H1 (cell line): ENCODE measurements at regions not wholly inside any gene's neighbourhood (a gene's known extent, or its start where the extent isn't known, plus 50 kb on each side); places are given as distances from the start of the nearest gene placed in this dataset.

Experiments
- CTCF ChIA-PET: fragments of 300-600 bp; sonication (Branson Sonifier 250); formaldehyde crosslinking; loops from one replicate; lab custom pipeline; 2021; ENCODE audit not compliant: partially characterized antibody; lab: Charles Lee
- POLR2A ChIA-PET: fragments of 300-600 bp; sonication (Branson Sonifier 250); formaldehyde crosslinking; loops from one replicate; lab custom pipeline; 2021; ENCODE audit warnings: inconsistent platforms; ENCODE audit not compliant: partially characterized antibody; lab: Charles Lee
- DNase-seq, 2 experiments: peaks; one replicate each; pipeline versions ENCODE4 v3.0.0 to v3.0.0-alpha.2; 2010 to 2022; ENCODE audit warnings: low spot score in 2 of 2, low read depth in 1 of 2, mixed read lengths in 1 of 2
- FAIRE-seq: peaks from 2 replicates; lab custom pipeline; 2011; peaks lifted over from hg19 to GRCh38; lab: Jason Lieb, UNC
- H2AFZ ChIP-seq: 2 replicates; pipeline ENCODE4 v1.8.1; 2012; ENCODE audit warnings: low read length, inconsistent platforms
- H2AK5ac ChIP-seq: 2 replicates; pipeline ENCODE4 v1.6.1; 2013; ENCODE audit warnings: low read depth, low read length
- H2BK120ac ChIP-seq: replicated peaks from 2 replicates; pipeline ENCODE3; 2013; ENCODE audit warnings: low read depth, low read length, inconsistent platforms
- H2BK12ac ChIP-seq: 2 replicates; pipeline ENCODE4 v1.6.1; 2013; ENCODE audit warnings: low read depth, low read length
- H2BK15ac ChIP-seq: 2 replicates; pipeline ENCODE4 v1.6.1; 2013; ENCODE audit warnings: low read length
- H2BK20ac ChIP-seq: 2 replicates; pipeline ENCODE4 v1.6.1; 2013; ENCODE audit warnings: low read length
- H2BK5ac ChIP-seq: 2 replicates; pipeline ENCODE4 v1.6.1; 2013; ENCODE audit warnings: low read depth, low read length
- H3K14ac ChIP-seq: 2 replicates; pipeline ENCODE4 v1.6.1; 2013; ENCODE audit warnings: inconsistent platforms; ENCODE audit not compliant: insufficient read length
- H3K18ac ChIP-seq: 2 replicates; pipeline ENCODE4 v1.6.1; 2013; ENCODE audit warnings: low read length; ENCODE audit errors: extremely low read depth
- H3K23ac ChIP-seq: 2 replicates; pipeline ENCODE4 v1.6.1; 2013; ENCODE audit warnings: inconsistent platforms; ENCODE audit not compliant: insufficient read length
- H3K23me2 ChIP-seq: 2 replicates; pipeline ENCODE4 v1.6.1; 2013; ENCODE audit warnings: low read depth, low read length
- H3K27ac ChIP-seq: 2 replicates; pipeline ENCODE4 v1.6.1; 2011; ENCODE audit warnings: low read depth, low read length, inconsistent platforms
- H3K27me3 ChIP-seq, 4 experiments: replicated peaks in 1 of 4; 1 replicate in 1 of 4; 2 replicates in 3 of 4; pipeline versions ENCODE4 v1.6.1 to v1.8.1; 2011 to 2013; ENCODE audit warnings: low read length in 3 of 4, mild to moderate bottlenecking in 3 of 4, inconsistent platforms in 2 of 4, mixed read lengths in 2 of 4, moderate library complexity in 1 of 4; ENCODE audit not compliant: control insufficient read depth in 3 of 4, insufficient read depth in 3 of 4; ENCODE audit errors: extremely low read depth in 1 of 4
- H3K36me3 ChIP-seq, 4 experiments: 2 replicates each; pipeline versions ENCODE4 v1.6.1 to v1.8.1; 2011 to 2013; ENCODE audit warnings: mild to moderate bottlenecking in 4 of 4, low read length in 3 of 4, moderate library complexity in 2 of 4, control low read depth in 1 of 4, inconsistent platforms in 1 of 4; ENCODE audit not compliant: insufficient read depth in 4 of 4, control insufficient read depth in 2 of 4
- H3K4ac ChIP-seq: replicated peaks from 2 replicates; pipeline ENCODE3; 2013; ENCODE audit warnings: low read length, low read depth, mixed read lengths, inconsistent platforms; ENCODE audit not compliant: insufficient read length
- H3K4me1 ChIP-seq, 4 experiments: replicated peaks in 1 of 4; 1 replicate in 1 of 4; 2 replicates in 3 of 4; pipeline versions ENCODE4 v1.6.1 to v1.8.1; 2011 to 2013; ENCODE audit warnings: low read length in 3 of 4, inconsistent platforms in 2 of 4, mixed read lengths in 1 of 4; ENCODE audit not compliant: insufficient read depth in 4 of 4, control insufficient read depth in 3 of 4
- H3K4me2 ChIP-seq, 2 experiments: 2 replicates each; pipeline versions ENCODE4 v1.6.1 to v1.8.1; 2011 to 2013; ENCODE audit warnings: low read depth in 2 of 2, low read length in 2 of 2, control low read depth in 1 of 2, inconsistent platforms in 1 of 2, mild to moderate bottlenecking in 1 of 2; ENCODE audit not compliant: insufficient read depth in 1 of 2
- H3K4me3 ChIP-seq, 4 experiments: fragments of 200-600, 300-600 bp in 1 of 4; sonication (generic), shearing (Covaris generic), sonication (Bioruptor Twin) in 1 of 4; 2 replicates each; pipeline versions ENCODE4 v1.5.1 to v1.8.1; 2011 to 2016; ENCODE audit warnings: low read length in 4 of 4, low read depth in 3 of 4, control low read depth in 2 of 4, inconsistent platforms in 2 of 4, mild to moderate bottlenecking in 2 of 4, mixed read lengths in 1 of 4, moderate library complexity in 1 of 4; ENCODE audit not compliant: insufficient read depth in 2 of 4; ENCODE audit errors: extremely low read depth in 1 of 4
- H3K56ac ChIP-seq: replicated peaks from 2 replicates; pipeline ENCODE3; 2013; ENCODE audit warnings: low read depth, mild to moderate bottlenecking, mixed read lengths, low read length, inconsistent platforms; ENCODE audit not compliant: insufficient read length
- H3K79me1 ChIP-seq: 2 replicates; pipeline ENCODE4 v1.6.1; 2013; ENCODE audit warnings: low read depth, low read length, control low read depth
- H3K79me2 ChIP-seq, 2 experiments: 2 replicates each; pipeline versions ENCODE4 v1.6.1 to v1.8.1; 2012 to 2013; ENCODE audit warnings: low read length in 2 of 2, mild to moderate bottlenecking in 2 of 2, inconsistent platforms in 1 of 2; ENCODE audit not compliant: insufficient read depth in 2 of 2, control insufficient read depth in 1 of 2
- H3K9ac ChIP-seq, 4 experiments: replicated peaks in 1 of 4; 1 replicate in 1 of 4; 2 replicates in 3 of 4; pipeline versions ENCODE4 v1.6.1 to v1.8.1; 2011 to 2013; ENCODE audit warnings: low read depth in 3 of 4, low read length in 3 of 4, control low read depth in 2 of 4, mild to moderate bottlenecking in 2 of 4, moderate library complexity in 2 of 4, inconsistent platforms in 1 of 4; ENCODE audit errors: extremely low read depth in 1 of 4
- H3K9me3 ChIP-seq, 2 experiments: 2 replicates each; pipeline versions ENCODE4 v1.6.1 to v1.8.1; 2012 to 2013; ENCODE audit warnings: mild to moderate bottlenecking in 2 of 2, moderate library complexity in 2 of 2, control low read depth in 1 of 2, inconsistent platforms in 1 of 2, low read depth in 1 of 2, low read length in 1 of 2, mixed read lengths in 1 of 2; ENCODE audit not compliant: insufficient read depth in 2 of 2
- H4K20me1 ChIP-seq, 2 experiments: replicated peaks in 1 of 2; 2 replicates each; pipeline versions ENCODE3 to v1.8.1; 2011 to 2013; ENCODE audit warnings: inconsistent platforms in 2 of 2, low read length in 2 of 2, mild to moderate bottlenecking in 1 of 2; ENCODE audit not compliant: insufficient read depth in 2 of 2, control insufficient read depth in 1 of 2
- H4K5ac ChIP-seq: 2 replicates; pipeline ENCODE4 v1.6.1; 2013; ENCODE audit warnings: low read length, low read depth, mixed read lengths, inconsistent platforms; ENCODE audit not compliant: insufficient read length
- H4K8ac ChIP-seq: 2 replicates; pipeline ENCODE4 v1.8.0; 2013; ENCODE audit warnings: mild to moderate bottlenecking, moderate library complexity, low read length, inconsistent platforms; ENCODE audit not compliant: insufficient read depth; ENCODE audit errors: extremely low read depth
- H4K91ac ChIP-seq: replicated peaks from 2 replicates; pipeline ENCODE3; 2013; ENCODE audit warnings: low read length, mixed read lengths, inconsistent platforms; ENCODE audit not compliant: insufficient read length
- CBX5 ChIP-seq: fragments of 300-800, 300-1000 bp; sonication (generic); IDR thresholded peaks from 2 replicates; pipeline ENCODE4 v1.7.1; 2016; ENCODE audit warnings: antibody characterized with exemption, low read length, low read depth
- CHD1 ChIP-seq: IDR thresholded peaks from 2 replicates; pipeline ENCODE4 v1.6.1; 2012; ENCODE audit warnings: low read depth, low read length, improper control_type of control experiment
- CREB1 ChIP-seq: IDR thresholded peaks from 2 replicates; pipeline ENCODE4 v1.6.1; 2012; ENCODE audit warnings: inconsistent platforms
- FOSL1 ChIP-seq: IDR thresholded peaks from 2 replicates; pipeline ENCODE4 v1.6.1; 2011; ENCODE audit warnings: mild to moderate bottlenecking, low read depth, low read length, moderate library complexity; ENCODE audit not compliant: insufficient read depth
- GABPA ChIP-seq: IDR thresholded peaks from 2 replicates; pipeline ENCODE4 v1.6.1; 2011; ENCODE audit warnings: mild to moderate bottlenecking, low read length, moderate library complexity, borderline replicate concordance; ENCODE audit not compliant: insufficient read depth
- KDM1A ChIP-seq: fragments of 200-600, 300-600 bp; sonication (generic); IDR thresholded peaks from 2 replicates; pipeline ENCODE4 v1.7.1; 2016; ENCODE audit warnings: mild to moderate bottlenecking, low read length, borderline replicate concordance
- NANOG ChIP-seq: IDR thresholded peaks from 2 replicates; pipeline ENCODE4 v1.6.1; 2011; ENCODE audit warnings: low read length, low read depth, mild to moderate bottlenecking, inconsistent platforms; ENCODE audit not compliant: insufficient read depth, poor library complexity, severe bottlenecking
- POLR2A ChIP-seq, 2 experiments: IDR thresholded peaks; 1 replicate in 1 of 2; 2 replicates in 1 of 2; pipeline ENCODE4 v1.6.1; 2011; ENCODE audit warnings: low read depth in 2 of 2, low read length in 2 of 2, mild to moderate bottlenecking in 2 of 2; ENCODE audit errors: control extremely low read depth in 1 of 2
- POU5F1 ChIP-seq: IDR thresholded peaks from 2 replicates; pipeline ENCODE4 v1.6.1; 2011; ENCODE audit warnings: low read depth, mild to moderate bottlenecking, low read length, moderate library complexity
- SIX5 ChIP-seq: IDR thresholded peaks from 2 replicates; pipeline ENCODE4 v1.6.1; 2011; ENCODE audit warnings: mild to moderate bottlenecking, low read depth, low read length
- SP2 ChIP-seq: IDR thresholded peaks from 2 replicates; pipeline ENCODE4 v1.6.1; 2012; ENCODE audit warnings: mild to moderate bottlenecking, low read length, inconsistent platforms
- TAF1 ChIP-seq: IDR thresholded peaks from 2 replicates; pipeline ENCODE4 v1.6.1; 2011; ENCODE audit warnings: mild to moderate bottlenecking, low read depth, low read length
- YY1 ChIP-seq: IDR thresholded peaks from 2 replicates; pipeline ENCODE4 v1.6.1; 2011; ENCODE audit warnings: low read depth, mild to moderate bottlenecking, low read length
- ZNF274 ChIP-seq: IDR thresholded peaks from 2 replicates; pipeline ENCODE4 v1.7.0; 2012; ENCODE audit warnings: low read length, borderline replicate concordance; ENCODE audit errors: extremely low read depth
- TF ChIP-seq, protein P1 (sequence below): IDR thresholded peaks from 2 replicates; pipeline ENCODE4 v1.6.1; 2011; ENCODE audit warnings: low read length, improper control_type of control experiment

GRCh38 chr6:140130074-140130473 lies 755.6 kb upstream of the CITED2 start:
- no peak for FAIRE-seq

More at GRCh38 chr6:140130074-140130473, 755.6 kb upstream of the CITED2 start:
- no peak overlapping the region for H3K14ac ChIP-seq
- H2BK120ac ChIP-seq, result no peak overlapping the region
- no peak overlapping the region for H2AFZ ChIP-seq
- no peak overlapping the region for H2BK5ac ChIP-seq
- no peaks in the 10 kb centered on the region for H3K23me2 ChIP-seq
- POLR2A ChIA-PET, result no interaction called here
- H3K4me3 ChIP-seq, result no peak overlapping the region
- H4K20me1 ChIP-seq, result no peaks in the 10 kb centered on the region
- no peak overlapping the region for H2BK20ac ChIP-seq
- no peak overlapping the region for H4K91ac ChIP-seq
- no peak overlapping the region for H4K5ac ChIP-seq
- no peak for DNase-seq
- no peak overlapping the region for H3K4me2 ChIP-seq
- TF ChIP-seq NANOG (no peak), CBX5 (no peak), TAF1 (no peak), ZNF274 (no peak), GABPA (no peak), POU5F1 (no peak), FOSL1 (no peak), POLR2A (IDR thresholded peaks at IDR 0.05; ENCODE audit: control extremely low read depth in 1 of 2, low read depth in 2 of 2, low read length in 2 of 2) (no peak), YY1 (no peak), KDM1A (no peak), SIX5 (no peak), SP2 (no peak), CREB1 (no peak), CHD1 (no peak)
- TF ChIP-seq, protein P1, sequence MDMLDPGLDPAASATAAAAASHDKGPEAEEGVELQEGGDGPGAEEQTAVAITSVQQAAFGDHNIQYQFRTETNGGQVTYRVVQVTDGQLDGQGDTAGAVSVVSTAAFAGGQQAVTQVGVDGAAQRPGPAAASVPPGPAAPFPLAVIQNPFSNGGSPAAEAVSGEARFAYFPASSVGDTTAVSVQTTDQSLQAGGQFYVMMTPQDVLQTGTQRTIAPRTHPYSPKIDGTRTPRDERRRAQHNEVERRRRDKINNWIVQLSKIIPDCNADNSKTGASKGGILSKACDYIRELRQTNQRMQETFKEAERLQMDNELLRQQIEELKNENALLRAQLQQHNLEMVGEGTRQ, result no peak
- H3K9ac ChIP-seq, result no peak overlapping the region
- no peak overlapping the region for H2BK12ac ChIP-seq
- H3K23ac ChIP-seq, result no peak overlapping the region
- no peak overlapping the region for H3K4ac ChIP-seq
- peaks cover 0 to 8% of the 10 kb centered on the region in 2 experiments; a peak in 1 of 4 replicates for H3K9me3 ChIP-seq
- no peaks in the 10 kb centered on the region for H3K79me1 ChIP-seq
- no peak overlapping the region for H4K8ac ChIP-seq
- H3K56ac ChIP-seq, result no peak overlapping the region
- H3K36me3 ChIP-seq, result no peaks in the 10 kb centered on the region
- H2AK5ac ChIP-seq, result no peak overlapping the region
- no peaks in the 10 kb centered on the region for H3K27me3 ChIP-seq
- CTCF ChIA-PET, result no interaction called here
- no peak overlapping the region for H2BK15ac ChIP-seq
- no peak overlapping the region for H3K27ac ChIP-seq
- H3K79me2 ChIP-seq, result no peaks in the 10 kb centered on the region
- H3K18ac ChIP-seq, result no peak overlapping the region
- H3K4me1 ChIP-seq, result no peaks in the 10 kb centered on the region
